K562 (cell line): ENCODE measurements at regions not wholly inside any gene's neighbourhood (a gene's known extent, or its start where the extent isn't known, plus 50 kb on each side); places are given as distances from the start of the nearest gene placed in this dataset.

ENCODE experiments used
- ATF7 ChIP-seq: fragments of 450-650 bp; IDR thresholded peaks from 2 replicates; pipeline ENCODE4 v1.7.1; 2014; ENCODE audit warnings: mild to moderate bottlenecking, moderate library complexity
- CBFA2T2 ChIP-seq: fragments of 450-650 bp; conservative IDR thresholded peaks from 2 replicates; pipeline ENCODE4 v1.6.1; 2017; ENCODE audit warnings: mild to moderate bottlenecking
- CBX8 ChIP-seq: fragments of 200-600 bp; sonication (generic); IDR thresholded peaks from 2 replicates; pipeline ENCODE4 v1.6.1; 2012; ENCODE audit warnings: borderline replicate concordance, mixed run types, low read depth, mild to moderate bottlenecking, moderate library complexity, mixed read lengths, low read length, control low read depth, inconsistent platforms; ENCODE audit not compliant: poor library complexity, severe bottlenecking; ENCODE audit errors: extremely low read depth
- CXXC5 ChIP-seq: fragments of 250-450 bp; sonication (Bioruptor Pico); IDR thresholded peaks from 2 replicates; pipeline ENCODE4 v1.8.0; 2022; ENCODE audit warnings: inconsistent platforms, mild to moderate bottlenecking, moderate library complexity
- DPF2 ChIP-seq: fragments of 450-650 bp; IDR thresholded peaks from 2 replicates; pipeline ENCODE4 v1.6.1; 2016
- KLF1 ChIP-seq: fragments of 450-650 bp; IDR thresholded peaks from 2 replicates; pipeline ENCODE4 v1.6.1; 2016; ENCODE audit warnings: missing genetic modification characterization, missing compliant biosample characterization
- NCOR1 ChIP-seq: fragments of 450-650 bp; IDR thresholded peaks from 2 replicates; pipeline ENCODE4 v1.6.1; 2016; ENCODE audit warnings: mild to moderate bottlenecking, moderate library complexity
- POLR2H ChIP-seq: IDR thresholded peaks from 2 replicates; pipeline ENCODE4 v1.6.1; 2016; ENCODE audit warnings: missing genetic modification characterization, low read depth, mild to moderate bottlenecking, control low read depth, missing compliant biosample characterization, moderate library complexity
- XRCC5 ChIP-seq: fragments of 200-400 bp; formaldehyde crosslinking; IDR thresholded peaks from 2 replicates; pipeline ENCODE4 v1.6.1; 2017; ENCODE audit warnings: low read depth, mild to moderate bottlenecking, low read length
- YY1 ChIP-seq, 3 experiments: IDR thresholded peaks; 2 replicates each; pipeline ENCODE4 v1.6.1; 2011; ENCODE audit warnings: low read length in 2 of 3, mild to moderate bottlenecking in 2 of 3, moderate library complexity in 2 of 3, borderline replicate concordance in 1 of 3, control low read depth in 1 of 3, low read depth in 1 of 3; ENCODE audit not compliant: insufficient read depth in 3 of 3, insufficient replicate concordance in 2 of 3, control insufficient read depth in 1 of 3, insufficient read length in 1 of 3; ENCODE audit errors: extremely low read depth in 1 of 3
- ZNF12 ChIP-seq: sonication (generic); formaldehyde crosslinking; IDR thresholded peaks from 2 replicates; pipeline ENCODE4 v1.4.0; 2020; ENCODE audit warnings: mild to moderate bottlenecking, missing genetic modification reagents
- ZNF134 ChIP-seq: fragments of 250-450 bp; sonication (Bioruptor Pico); conservative IDR thresholded peaks from 2 replicates; pipeline ENCODE4 v1.4.0; 2020
- ZNF778 ChIP-seq: fragments of 450-650 bp; formaldehyde crosslinking; IDR thresholded peaks from 2 replicates; pipeline ENCODE4 v1.4.0; 2020; ENCODE audit warnings: mild to moderate bottlenecking, moderate library complexity
- ZSCAN32 ChIP-seq: fragments of 450-650 bp; formaldehyde crosslinking; IDR thresholded peaks from 2 replicates; pipeline ENCODE4 v1.4.0; 2020; ENCODE audit warnings: mild to moderate bottlenecking, moderate library complexity
- TF ChIP-seq, protein P1 (sequence below): fragments of 200-800 bp; sonication (Bioruptor generic); IDR thresholded peaks from 2 replicates; pipeline ENCODE4 v1.6.1; 2016; ENCODE audit warnings: missing genetic modification characterization, missing compliant biosample characterization
- TF ChIP-seq, protein P2 (sequence below): sonication (generic); formaldehyde crosslinking; IDR thresholded peaks from 2 replicates; pipeline ENCODE4 v1.8.1; 2023; ENCODE audit warnings: mild to moderate bottlenecking, missing genetic modification reagents
- TF ChIP-seq, protein P3 (sequence below): fragments of 450-650 bp; IDR thresholded peaks from 2 replicates; pipeline ENCODE4 v1.6.1; 2016; ENCODE audit warnings: low read depth, mild to moderate bottlenecking, moderate library complexity

DNA sequence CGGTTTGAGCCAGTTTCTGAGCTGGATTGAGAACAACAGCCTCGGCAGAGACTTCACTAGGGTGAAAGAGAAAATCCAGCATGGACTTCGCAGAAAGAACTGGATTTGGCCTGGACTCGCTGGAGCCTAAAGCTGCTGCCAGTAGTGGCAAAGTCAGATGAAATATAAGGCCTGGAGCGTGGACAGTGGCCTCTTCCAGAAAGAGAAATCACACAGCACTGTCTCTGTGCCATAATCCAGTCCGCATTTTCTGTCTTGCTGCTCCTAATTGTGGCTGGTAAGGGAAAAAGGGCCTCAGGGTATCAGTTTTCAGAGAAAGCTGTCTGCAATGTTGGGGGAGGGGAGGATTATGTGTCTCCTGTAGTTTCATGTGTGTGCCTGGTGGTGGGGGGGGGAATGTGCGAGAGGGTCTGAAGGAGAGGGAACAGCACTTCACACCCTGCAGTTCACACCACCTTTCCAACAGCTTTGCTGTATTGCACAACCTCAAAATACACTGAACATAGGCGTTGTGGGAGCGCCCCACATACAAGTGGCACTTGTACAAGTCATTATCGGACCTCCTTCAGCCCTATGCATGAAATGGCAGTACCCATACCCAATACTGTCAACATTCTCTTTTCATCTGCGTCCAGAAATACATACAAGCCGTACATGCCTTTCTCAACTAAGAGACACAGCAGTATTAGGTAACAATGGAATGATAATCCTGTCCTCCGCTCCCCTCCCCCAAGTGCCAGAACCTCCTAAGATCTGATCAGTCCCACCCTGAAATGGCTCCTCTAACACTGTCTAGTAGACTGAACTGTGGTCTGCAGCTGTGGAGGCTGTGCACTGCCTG, 107.5 kb upstream of the ATF7IP start (continued):
- TF ChIP-seq, protein P1, sequence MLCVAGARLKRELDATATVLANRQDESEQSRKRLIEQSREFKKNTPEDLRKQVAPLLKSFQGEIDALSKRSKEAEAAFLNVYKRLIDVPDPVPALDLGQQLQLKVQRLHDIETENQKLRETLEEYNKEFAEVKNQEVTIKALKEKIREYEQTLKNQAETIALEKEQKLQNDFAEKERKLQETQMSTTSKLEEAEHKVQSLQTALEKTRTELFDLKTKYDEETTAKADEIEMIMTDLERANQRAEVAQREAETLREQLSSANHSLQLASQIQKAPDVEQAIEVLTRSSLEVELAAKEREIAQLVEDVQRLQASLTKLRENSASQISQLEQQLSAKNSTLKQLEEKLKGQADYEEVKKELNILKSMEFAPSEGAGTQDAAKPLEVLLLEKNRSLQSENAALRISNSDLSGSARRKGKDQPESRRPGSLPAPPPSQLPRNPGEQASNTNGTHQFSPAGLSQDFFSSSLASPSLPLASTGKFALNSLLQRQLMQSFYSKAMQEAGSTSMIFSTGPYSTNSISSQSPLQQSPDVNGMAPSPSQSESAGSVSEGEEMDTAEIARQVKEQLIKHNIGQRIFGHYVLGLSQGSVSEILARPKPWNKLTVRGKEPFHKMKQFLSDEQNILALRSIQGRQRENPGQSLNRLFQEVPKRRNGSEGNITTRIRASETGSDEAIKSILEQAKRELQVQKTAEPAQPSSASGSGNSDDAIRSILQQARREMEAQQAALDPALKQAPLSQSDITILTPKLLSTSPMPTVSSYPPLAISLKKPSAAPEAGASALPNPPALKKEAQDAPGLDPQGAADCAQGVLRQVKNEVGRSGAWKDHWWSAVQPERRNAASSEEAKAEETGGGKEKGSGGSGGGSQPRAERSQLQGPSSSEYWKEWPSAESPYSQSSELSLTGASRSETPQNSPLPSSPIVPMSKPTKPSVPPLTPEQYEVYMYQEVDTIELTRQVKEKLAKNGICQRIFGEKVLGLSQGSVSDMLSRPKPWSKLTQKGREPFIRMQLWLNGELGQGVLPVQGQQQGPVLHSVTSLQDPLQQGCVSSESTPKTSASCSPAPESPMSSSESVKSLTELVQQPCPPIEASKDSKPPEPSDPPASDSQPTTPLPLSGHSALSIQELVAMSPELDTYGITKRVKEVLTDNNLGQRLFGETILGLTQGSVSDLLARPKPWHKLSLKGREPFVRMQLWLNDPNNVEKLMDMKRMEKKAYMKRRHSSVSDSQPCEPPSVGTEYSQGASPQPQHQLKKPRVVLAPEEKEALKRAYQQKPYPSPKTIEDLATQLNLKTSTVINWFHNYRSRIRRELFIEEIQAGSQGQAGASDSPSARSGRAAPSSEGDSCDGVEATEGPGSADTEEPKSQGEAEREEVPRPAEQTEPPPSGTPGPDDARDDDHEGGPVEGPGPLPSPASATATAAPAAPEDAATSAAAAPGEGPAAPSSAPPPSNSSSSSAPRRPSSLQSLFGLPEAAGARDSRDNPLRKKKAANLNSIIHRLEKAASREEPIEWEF (CRISPR knock-in tag): no peak
- TF ChIP-seq KLF1 (tag) (no peak), CBX8 (no peak), YY1 (IDR thresholded peaks at IDR 0.05; ENCODE audit: borderline replicate concordance in 1 of 3, control insufficient read depth in 1 of 3, extremely low read depth in 1 of 3, insufficient read depth in 3 of 3, insufficient read length in 1 of 3, insufficient replicate concordance in 2 of 3, low read depth in 1 of 3, low read length in 2 of 3) (peak in 2 of 3 experiments; percentile 46 to 66), ZSCAN32 (CRISPR knock-in tag) (no peak), ZNF12 (CRISPR knock-in tag) (no peak), ATF7 (peak; percentile 80), DPF2 (peak; percentile 64), NCOR1 (peak; percentile 80), ZNF134 (0 out of 2 replicates have a peak, but pooled peaks have one; percentile 9), CBFA2T2 (no peak), XRCC5 (peak; percentile 94; the same call in 1 of the 2 replicates), ZNF778 (CRISPR knock-in tag) (no peak), CXXC5 (CRISPR knock-in tag) (peak; percentile 47), POLR2H (tag) (no peak; the same call in 1 of the 2 replicates)
- TF ChIP-seq, protein P2, sequence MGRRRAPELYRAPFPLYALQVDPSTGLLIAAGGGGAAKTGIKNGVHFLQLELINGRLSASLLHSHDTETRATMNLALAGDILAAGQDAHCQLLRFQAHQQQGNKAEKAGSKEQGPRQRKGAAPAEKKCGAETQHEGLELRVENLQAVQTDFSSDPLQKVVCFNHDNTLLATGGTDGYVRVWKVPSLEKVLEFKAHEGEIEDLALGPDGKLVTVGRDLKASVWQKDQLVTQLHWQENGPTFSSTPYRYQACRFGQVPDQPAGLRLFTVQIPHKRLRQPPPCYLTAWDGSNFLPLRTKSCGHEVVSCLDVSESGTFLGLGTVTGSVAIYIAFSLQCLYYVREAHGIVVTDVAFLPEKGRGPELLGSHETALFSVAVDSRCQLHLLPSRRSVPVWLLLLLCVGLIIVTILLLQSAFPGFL (CRISPR knock-in tag): no peak
- TF ChIP-seq, protein P3, sequence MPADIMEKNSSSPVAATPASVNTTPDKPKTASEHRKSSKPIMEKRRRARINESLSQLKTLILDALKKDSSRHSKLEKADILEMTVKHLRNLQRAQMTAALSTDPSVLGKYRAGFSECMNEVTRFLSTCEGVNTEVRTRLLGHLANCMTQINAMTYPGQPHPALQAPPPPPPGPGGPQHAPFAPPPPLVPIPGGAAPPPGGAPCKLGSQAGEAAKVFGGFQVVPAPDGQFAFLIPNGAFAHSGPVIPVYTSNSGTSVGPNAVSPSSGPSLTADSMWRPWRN: peak; percentile 71; the same call in 1 of the 2 replicates
